ENCODE measurements at regions not wholly inside any gene's neighbourhood (a gene's known extent, or its start where the extent isn't known, plus 50 kb on each side); places are given as distances from the start of the nearest gene placed in this dataset.
A peak's percentile ranks its signal among the peaks of the same experiment; 100 is the strongest.

- Histone ChIP-seq H4K20me1 (ENCODE audit: control insufficient read depth, extremely low read depth, insufficient read depth, low read length) (no peaks in the 10 kb centered on the region), H3K27me3 (ENCODE audit: control insufficient read depth, extremely low read depth, insufficient read depth, low read length) (no peaks in the 10 kb centered on the region), H2AFZ (ENCODE audit: control insufficient read depth, low read length) (no peak overlapping the region), H3K27ac (ENCODE audit: control insufficient read depth, insufficient read depth, low read length) (no peak overlapping the region), H3K4me2 (ENCODE audit: control insufficient read depth, extremely low read depth, insufficient read depth, low read depth, low read length) (no peak overlapping the region), H3K79me2 (ENCODE audit: control insufficient read depth, insufficient read depth, low read length) (no peaks in the 10 kb centered on the region), H3K4me3 (ENCODE audit: control insufficient read depth in 2 of 3, extremely low read depth in 1 of 3, insufficient read depth in 2 of 3, low read depth in 1 of 3, low read length in 3 of 3) (no peak overlapping the region), H3K9me1 (ENCODE audit: control insufficient read depth, extremely low read depth, insufficient read depth, low read length) (no peaks in the 10 kb centered on the region), H3K9ac (ENCODE audit: control insufficient read depth, extremely low read depth, insufficient read depth, low read length) (no peak overlapping the region), H3K36me3 (ENCODE audit: control insufficient read depth in 2 of 2, extremely low read depth in 1 of 2, insufficient read depth in 2 of 2, low read length in 2 of 2) (no peaks in the 10 kb centered on the region), H3K9me3 (ENCODE audit: control insufficient read depth, low read depth, low read length) (no peaks in the 10 kb centered on the region), H3K4me1 (ENCODE audit: control insufficient read depth, extremely low read depth, insufficient read depth, low read length) (no peaks in the 10 kb centered on the region)
- FAIRE-seq (no peak), DNase-seq (ENCODE audit: low read depth, low spot score) (no peak)
- dilution Hi-C loops (cut with MboI; ENCODE audit: extremely low pct_ligation_motif_present, low sequenced_read_pairs) = no loop called here
- TF ChIP-seq CTCF (optimal IDR thresholded peaks at IDR 0.05 in 1 of 3, IDR thresholded peaks at IDR 0.05 in 1 of 3, conservative IDR thresholded peaks at IDR 0.05 in 1 of 3; ENCODE audit: extremely low read depth in 1 of 3, insufficient read depth in 2 of 3, low read length in 3 of 3) = no peak
- no peak for TF ChIP-seq EZH2 (IDR thresholded peaks at IDR 0.05; ENCODE audit: low read length)
Measured at GRCh38 chr5:103881560-103881959, 319.0 kb upstream of the NUDT12 start.

- H3K9me1 ChIP-seq (ENCODE audit: control insufficient read depth, extremely low read depth, insufficient read depth, low read length) = no peaks in the 10 kb centered on the region
- H3K4me2 ChIP-seq (ENCODE audit: control insufficient read depth, extremely low read depth, insufficient read depth, low read depth, low read length) = peak overlapping the region; percentile 11
- dilution Hi-C loops (cut with MboI; ENCODE audit: extremely low pct_ligation_motif_present, low sequenced_read_pairs) = no loop called here
- no peak overlapping the region for H3K4me3 ChIP-seq (ENCODE audit: control insufficient read depth in 2 of 3, extremely low read depth in 1 of 3, insufficient read depth in 2 of 3, low read depth in 1 of 3, low read length in 3 of 3)
- H3K36me3 ChIP-seq (ENCODE audit: control insufficient read depth in 2 of 2, extremely low read depth in 1 of 2, insufficient read depth in 2 of 2, low read length in 2 of 2) = no peaks in the 10 kb centered on the region
- peaks cover 3% of the 10 kb centered on the region for H3K4me1 ChIP-seq (ENCODE audit: control insufficient read depth, extremely low read depth, insufficient read depth, low read length)
- H3K27me3 ChIP-seq (ENCODE audit: control insufficient read depth, extremely low read depth, insufficient read depth, low read length) = no peaks in the 10 kb centered on the region
- H3K9me3 ChIP-seq (ENCODE audit: control insufficient read depth, low read depth, low read length) = no peaks in the 10 kb centered on the region
- no peak for DNase-seq (ENCODE audit: low read depth, low spot score)
- FAIRE-seq = peak; percentile 68
- no peak overlapping the region for H3K9ac ChIP-seq (ENCODE audit: control insufficient read depth, extremely low read depth, insufficient read depth, low read length)
- H4K20me1 ChIP-seq (ENCODE audit: control insufficient read depth, extremely low read depth, insufficient read depth, low read length) = no peaks in the 10 kb centered on the region
- H2AFZ ChIP-seq (ENCODE audit: control insufficient read depth, low read length) = no peak overlapping the region
- H3K27ac ChIP-seq (ENCODE audit: control insufficient read depth, insufficient read depth, low read length) = no peak overlapping the region
- no peaks in the 10 kb centered on the region for H3K79me2 ChIP-seq (ENCODE audit: control insufficient read depth, insufficient read depth, low read length)
- TF ChIP-seq EZH2 (IDR thresholded peaks at IDR 0.05; ENCODE audit: low read length) = no peak
- no peak for TF ChIP-seq CTCF (optimal IDR thresholded peaks at IDR 0.05 in 1 of 3, IDR thresholded peaks at IDR 0.05 in 1 of 3, conservative IDR thresholded peaks at IDR 0.05 in 1 of 3; ENCODE audit: extremely low read depth in 1 of 3, insufficient read depth in 2 of 3, low read length in 3 of 3)
Measured at GRCh38 chr5:103867857-103868598, 305.4 kb upstream of the NUDT12 start.
